A673 (cell line): ENCODE measurements at regions not wholly inside any gene's neighbourhood (a gene's known extent, or its start where the extent isn't known, plus 50 kb on each side); places are given as distances from the start of the nearest gene placed in this dataset.

ENCODE experiments used
- EZH2 ChIP-seq: fragments of 200-600 bp; sonication (generic); IDR thresholded peaks from 2 replicates; pipeline ENCODE4 v1.6.1; 2017; ENCODE audit warnings: borderline replicate concordance, low read depth, mild to moderate bottlenecking, mixed read lengths, antibody characterized with exemption, low read length; ENCODE audit not compliant: poor library complexity, severe bottlenecking
- TF ChIP-seq, protein P1 (sequence below): fragments of 300-800, 200-600 bp; sonication (generic); conservative IDR thresholded peaks from 2 replicates; pipeline ENCODE4 v1.5.1; 2017; ENCODE audit warnings: low read depth, mild to moderate bottlenecking, antibody characterized with exemption, low read length, moderate library complexity, mixed read lengths

DNA sequence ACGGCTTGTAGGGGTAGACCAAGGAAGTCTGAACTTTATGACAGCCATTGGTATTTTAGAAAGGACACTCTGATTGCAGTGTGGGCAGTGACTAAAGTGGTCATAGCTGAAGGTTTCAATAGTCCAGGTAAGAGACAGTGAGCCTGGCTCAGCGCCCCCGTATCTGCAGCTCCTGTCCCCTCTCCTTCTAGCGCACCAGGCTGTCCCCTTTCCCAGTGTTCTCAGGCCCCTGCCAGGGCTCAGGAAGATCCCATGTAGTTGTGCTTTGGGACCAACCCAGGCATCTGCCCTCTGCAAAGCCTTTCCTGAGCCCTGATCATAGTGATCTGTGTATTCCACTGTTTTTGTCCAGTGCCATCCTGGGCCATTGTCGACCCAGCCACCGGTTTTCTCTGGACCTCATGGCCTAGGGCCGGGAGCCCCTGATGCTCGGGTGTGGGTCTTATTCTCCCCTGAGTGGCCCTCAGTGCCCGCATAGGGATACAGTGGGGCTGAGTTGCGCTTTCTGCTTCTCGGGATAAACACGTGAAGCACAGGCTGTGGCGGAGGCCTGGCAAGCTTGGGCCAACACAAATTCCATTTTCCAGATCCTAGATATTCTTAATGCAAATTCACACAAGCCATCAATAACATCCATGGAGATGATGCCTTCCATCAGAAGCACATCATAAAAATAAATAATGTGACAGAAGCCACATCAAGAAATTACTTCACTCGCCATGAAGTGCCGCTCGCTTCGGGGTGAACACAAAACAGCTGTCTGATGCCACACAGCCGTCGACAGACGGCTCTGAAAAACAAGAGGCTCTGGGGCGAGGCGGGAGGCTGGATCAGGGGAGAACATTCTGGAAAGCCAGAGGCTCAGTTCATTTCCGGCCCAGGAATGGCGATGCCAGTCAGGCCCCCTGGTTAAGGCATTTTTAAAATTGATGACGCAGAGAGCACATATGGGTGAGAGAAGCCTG, 805.0 kb downstream of the TBC1D22A start:
- TF ChIP-seq, protein P1, sequence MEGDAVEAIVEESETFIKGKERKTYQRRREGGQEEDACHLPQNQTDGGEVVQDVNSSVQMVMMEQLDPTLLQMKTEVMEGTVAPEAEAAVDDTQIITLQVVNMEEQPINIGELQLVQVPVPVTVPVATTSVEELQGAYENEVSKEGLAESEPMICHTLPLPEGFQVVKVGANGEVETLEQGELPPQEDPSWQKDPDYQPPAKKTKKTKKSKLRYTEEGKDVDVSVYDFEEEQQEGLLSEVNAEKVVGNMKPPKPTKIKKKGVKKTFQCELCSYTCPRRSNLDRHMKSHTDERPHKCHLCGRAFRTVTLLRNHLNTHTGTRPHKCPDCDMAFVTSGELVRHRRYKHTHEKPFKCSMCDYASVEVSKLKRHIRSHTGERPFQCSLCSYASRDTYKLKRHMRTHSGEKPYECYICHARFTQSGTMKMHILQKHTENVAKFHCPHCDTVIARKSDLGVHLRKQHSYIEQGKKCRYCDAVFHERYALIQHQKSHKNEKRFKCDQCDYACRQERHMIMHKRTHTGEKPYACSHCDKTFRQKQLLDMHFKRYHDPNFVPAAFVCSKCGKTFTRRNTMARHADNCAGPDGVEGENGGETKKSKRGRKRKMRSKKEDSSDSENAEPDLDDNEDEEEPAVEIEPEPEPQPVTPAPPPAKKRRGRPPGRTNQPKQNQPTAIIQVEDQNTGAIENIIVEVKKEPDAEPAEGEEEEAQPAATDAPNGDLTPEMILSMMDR: no peak
- no peak for TF ChIP-seq EZH2
